Omental fat pad (tissue), 3 donors: ENCODE measurements at regions not wholly inside any gene's neighbourhood (a gene's known extent, or its start where the extent isn't known, plus 50 kb on each side); places are given as distances from the start of the nearest gene placed in this dataset.

Experiments used
- ATAC-seq: fragments of 150-250 bp; one replicate; pipeline ENCODE4 v1.9.1; 2016; ENCODE audit warnings: mild to moderate bottlenecking, moderate library complexity; ENCODE audit not compliant: low FRiP score
- DNase-seq: peaks from one replicate; pipeline ENCODE4 v3.0.0-alpha.2; 2019; ENCODE audit warnings: low spot score
- CTCF ChIP-seq, 3 donors: fragments of 450-650 bp; IDR thresholded peaks; one replicate each; pipeline ENCODE4 v1.5.1; 2016 to 2017; ENCODE audit warnings: antibody characterized with exemption in 3 of 3, mild to moderate bottlenecking in 3 of 3, moderate library complexity in 2 of 3

- TF ChIP-seq CTCF (IDR thresholded peaks at IDR 0.05): no peak
- ATAC-seq (no peak), DNase-seq (no peak)
Observed at GRCh38 chr13:29954082-29955028, 103.9 kb upstream of the UBL3 start.

- DNase-seq (no peak), ATAC-seq (no peak)
- no peak for TF ChIP-seq CTCF (IDR thresholded peaks at IDR 0.05)
Observed at GRCh38 chr13:29953542-29953941, 103.1 kb upstream of the UBL3 start.

GRCh38 chr13:29952245-29952644 is 101.8 kb upstream of the UBL3 start:
- no peak for DNase-seq
- no peak for ATAC-seq
- no peak for TF ChIP-seq CTCF (IDR thresholded peaks at IDR 0.05)

GRCh38 chr13:29948791-29949190 is 98.4 kb upstream of the UBL3 start:
- no peak for TF ChIP-seq CTCF (IDR thresholded peaks at IDR 0.05)
- no peak for ATAC-seq
- no peak for DNase-seq

- DNase-seq (no peak), ATAC-seq (no peak)
- TF ChIP-seq CTCF (IDR thresholded peaks at IDR 0.05): no peak
Observed at GRCh38 chr13:29948244-29948643, 97.8 kb upstream of the UBL3 start.

- TF ChIP-seq CTCF (IDR thresholded peaks at IDR 0.05): no peak
- ATAC-seq (no peak), DNase-seq (no peak)
Observed at GRCh38 chr13:29947839-29948238, 97.4 kb upstream of the UBL3 start.

- TF ChIP-seq CTCF (IDR thresholded peaks at IDR 0.05): no peak
- DNase-seq: no peak
- ATAC-seq: no peak
Observed at GRCh38 chr13:29946093-29946492, 95.7 kb upstream of the UBL3 start.
